Neural cell (in vitro differentiated cells): ENCODE measurements at regions not wholly inside any gene's neighbourhood (a gene's known extent, or its start where the extent isn't known, plus 50 kb on each side); places are given as distances from the start of the nearest gene placed in this dataset.

Experiments
- H2AFZ ChIP-seq: fragments of 200-600, 300-800 bp; sonication (generic), shearing (Covaris generic); 2 replicates; pipeline ENCODE4 v1.6.0; 2014; ENCODE audit warnings: low read depth, mild to moderate bottlenecking, antibody characterized with exemption, low read length, moderate library complexity
- H3F3A ChIP-seq: fragments of 200-600 bp; shearing (Covaris generic); 2 replicates; pipeline ENCODE4 v1.6.1; 2016; ENCODE audit warnings: mild to moderate bottlenecking, moderate library complexity, mixed read lengths, antibody characterized with exemption, low read length; ENCODE audit not compliant: insufficient read depth, poor library complexity, severe bottlenecking
- H3K27ac ChIP-seq: fragments of 200-600, 300-800 bp; sonication (generic), shearing (Covaris generic); 2 replicates; pipeline ENCODE4 v1.5.1; 2014; ENCODE audit warnings: mild to moderate bottlenecking, low read length, moderate library complexity
- H3K27me3 ChIP-seq: fragments of 300-800, 200-600 bp; sonication (generic), shearing (Covaris generic); 2 replicates; pipeline ENCODE4 v1.6.0; 2014; ENCODE audit warnings: mild to moderate bottlenecking, low read depth, low read length, moderate library complexity; ENCODE audit not compliant: insufficient read depth
- H3K36me3 ChIP-seq: fragments of 300-800, 200-600 bp; sonication (generic), shearing (Covaris generic); 2 replicates; pipeline ENCODE4 v1.5.1; 2014; ENCODE audit warnings: mild to moderate bottlenecking, antibody characterized with exemption, low read length, moderate library complexity; ENCODE audit not compliant: insufficient read depth
- H3K4me2 ChIP-seq: fragments of 300-800, 200-600 bp; sonication (generic), shearing (Covaris generic); 2 replicates; pipeline ENCODE4 v1.6.0; 2014; ENCODE audit warnings: mild to moderate bottlenecking, low read length
- H3K4me3 ChIP-seq: fragments of 300-800, 200-600 bp; sonication (generic), shearing (Covaris generic); 2 replicates; pipeline ENCODE4 v1.5.1; 2014; ENCODE audit warnings: mild to moderate bottlenecking, low read length, moderate library complexity
- H3K79me2 ChIP-seq: fragments of 200-600 bp; shearing (Covaris generic); replicated peaks from 2 replicates; pipeline ENCODE4 v1.6.0; 2014; ENCODE audit warnings: mild to moderate bottlenecking, low read length, moderate library complexity; ENCODE audit not compliant: insufficient read depth
- H3K9ac ChIP-seq: fragments of 300-800, 200-600 bp; sonication (generic), shearing (Covaris generic); 2 replicates; pipeline ENCODE4 v1.6.1; 2016; ENCODE audit warnings: mild to moderate bottlenecking, low read length, mixed read lengths
- H3K9me2 ChIP-seq: fragments of 200-600 bp; shearing (Covaris generic); 2 replicates; pipeline ENCODE4 v1.6.1; 2016; ENCODE audit warnings: mild to moderate bottlenecking, low read length, mixed read lengths; ENCODE audit not compliant: insufficient read depth
- H3K9me3 ChIP-seq: fragments of 200-600, 300-800 bp; sonication (generic), shearing (Covaris generic); 2 replicates; pipeline ENCODE4 v1.6.1; 2016; ENCODE audit warnings: mild to moderate bottlenecking, mixed run types, low read length, moderate library complexity, mixed read lengths
- H4K20me1 ChIP-seq: fragments of 200-600 bp; shearing (Covaris generic); 2 replicates; pipeline ENCODE4 v1.6.1; 2016; ENCODE audit warnings: mild to moderate bottlenecking, mixed run types; ENCODE audit not compliant: insufficient read depth
- EP300 ChIP-seq: fragments of 450-650 bp; conservative IDR thresholded peaks from 2 replicates; pipeline ENCODE4 v1.6.1; 2014; ENCODE audit warnings: antibody characterized with exemption, mild to moderate bottlenecking, moderate library complexity; ENCODE audit not compliant: poor library complexity, severe bottlenecking
- EZH2 ChIP-seq: fragments of 200-600, 300-800 bp; shearing (Covaris generic), sonication (generic); IDR thresholded peaks from 2 replicates; pipeline ENCODE4 v1.6.1; 2014; ENCODE audit warnings: antibody characterized with exemption, low read length, borderline replicate concordance, mild to moderate bottlenecking; ENCODE audit not compliant: insufficient read depth, poor library complexity, severe bottlenecking
- MXI1 ChIP-seq: fragments of 450-650 bp; conservative IDR thresholded peaks from 2 replicates; pipeline ENCODE4 v1.6.1; 2014; ENCODE audit warnings: antibody characterized with exemption, mild to moderate bottlenecking; ENCODE audit not compliant: poor library complexity, severe bottlenecking
- POLR2AphosphoS5 ChIP-seq: IDR thresholded peaks from 2 replicates; pipeline ENCODE4 v1.6.1; 2012
- RAD21 ChIP-seq: fragments of 450-650 bp; conservative IDR thresholded peaks from 2 replicates; pipeline ENCODE4 v1.6.1; 2014; ENCODE audit warnings: antibody characterized with exemption, mild to moderate bottlenecking, moderate library complexity
- SMC3 ChIP-seq: fragments of 450-650 bp; conservative IDR thresholded peaks from 2 replicates; pipeline ENCODE4 v1.6.1; 2014; ENCODE audit warnings: antibody characterized with exemption, mild to moderate bottlenecking, moderate library complexity; ENCODE audit not compliant: poor library complexity
- TAF1 ChIP-seq: IDR thresholded peaks from 2 replicates; pipeline ENCODE4 v1.6.1; 2012; ENCODE audit warnings: low read depth
- TF ChIP-seq, protein P1 (sequence below): IDR thresholded peaks from 2 replicates; pipeline ENCODE4 v1.6.1; 2012; ENCODE audit warnings: borderline replicate concordance
- TF ChIP-seq, protein P2 (sequence below): fragments of 450-650 bp; IDR thresholded peaks from 2 replicates; pipeline ENCODE4 v1.5.1; 2014; ENCODE audit warnings: antibody characterized with exemption, mild to moderate bottlenecking, moderate library complexity; ENCODE audit not compliant: poor library complexity, severe bottlenecking

DNA sequence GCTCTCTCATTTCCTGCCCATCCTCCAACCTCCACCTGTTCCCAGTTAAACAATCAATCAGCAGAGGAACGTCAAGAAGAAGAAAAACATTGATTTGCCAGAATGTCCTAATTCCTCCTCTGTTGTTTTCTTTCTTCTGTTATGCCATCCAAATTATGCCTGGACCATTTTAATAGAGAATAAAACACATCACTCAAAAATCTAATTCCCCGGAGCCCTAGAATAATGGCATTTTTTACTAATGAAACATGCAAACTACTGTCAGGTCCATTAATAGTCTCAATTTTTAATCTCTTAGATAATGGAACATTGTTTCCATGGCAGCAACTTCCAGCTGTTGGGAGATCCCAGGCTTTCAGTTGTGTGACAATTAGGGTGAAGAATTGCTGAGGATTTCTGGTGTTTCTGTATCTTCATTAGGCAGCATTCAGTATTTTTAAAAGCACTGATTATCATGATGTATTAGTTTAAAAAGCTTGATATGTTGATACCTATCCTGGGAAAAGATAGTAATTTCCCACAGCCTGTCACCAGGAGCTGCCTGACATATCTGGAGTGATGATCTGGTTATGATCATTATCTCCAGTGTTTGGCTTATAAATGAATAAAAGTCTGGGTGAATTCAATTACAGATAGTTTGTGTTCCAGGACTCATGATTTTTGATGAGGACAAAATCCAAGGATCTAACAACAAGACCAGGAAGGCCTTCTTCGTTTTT is 209.8 kb downstream of the TPBG start:
- Histone ChIP-seq H3K4me2 (peak overlapping the region; percentile 17), H3K79me2 (no peaks in the 10 kb centered on the region), H2AFZ (no peak overlapping the region), H3K27me3 (no peaks in the 10 kb centered on the region), H3K4me3 (peak overlapping the region; percentile 15), H3K9me2 (no peaks in the 10 kb centered on the region), H3K36me3 (no peaks in the 10 kb centered on the region), H3K9ac (no peak overlapping the region), H4K20me1 (no peaks in the 10 kb centered on the region), H3F3A (no peaks in the 10 kb centered on the region), H3K27ac (peak overlapping the region; percentile 21), H3K9me3 (no peaks in the 10 kb centered on the region)
- TF ChIP-seq, protein P1, sequence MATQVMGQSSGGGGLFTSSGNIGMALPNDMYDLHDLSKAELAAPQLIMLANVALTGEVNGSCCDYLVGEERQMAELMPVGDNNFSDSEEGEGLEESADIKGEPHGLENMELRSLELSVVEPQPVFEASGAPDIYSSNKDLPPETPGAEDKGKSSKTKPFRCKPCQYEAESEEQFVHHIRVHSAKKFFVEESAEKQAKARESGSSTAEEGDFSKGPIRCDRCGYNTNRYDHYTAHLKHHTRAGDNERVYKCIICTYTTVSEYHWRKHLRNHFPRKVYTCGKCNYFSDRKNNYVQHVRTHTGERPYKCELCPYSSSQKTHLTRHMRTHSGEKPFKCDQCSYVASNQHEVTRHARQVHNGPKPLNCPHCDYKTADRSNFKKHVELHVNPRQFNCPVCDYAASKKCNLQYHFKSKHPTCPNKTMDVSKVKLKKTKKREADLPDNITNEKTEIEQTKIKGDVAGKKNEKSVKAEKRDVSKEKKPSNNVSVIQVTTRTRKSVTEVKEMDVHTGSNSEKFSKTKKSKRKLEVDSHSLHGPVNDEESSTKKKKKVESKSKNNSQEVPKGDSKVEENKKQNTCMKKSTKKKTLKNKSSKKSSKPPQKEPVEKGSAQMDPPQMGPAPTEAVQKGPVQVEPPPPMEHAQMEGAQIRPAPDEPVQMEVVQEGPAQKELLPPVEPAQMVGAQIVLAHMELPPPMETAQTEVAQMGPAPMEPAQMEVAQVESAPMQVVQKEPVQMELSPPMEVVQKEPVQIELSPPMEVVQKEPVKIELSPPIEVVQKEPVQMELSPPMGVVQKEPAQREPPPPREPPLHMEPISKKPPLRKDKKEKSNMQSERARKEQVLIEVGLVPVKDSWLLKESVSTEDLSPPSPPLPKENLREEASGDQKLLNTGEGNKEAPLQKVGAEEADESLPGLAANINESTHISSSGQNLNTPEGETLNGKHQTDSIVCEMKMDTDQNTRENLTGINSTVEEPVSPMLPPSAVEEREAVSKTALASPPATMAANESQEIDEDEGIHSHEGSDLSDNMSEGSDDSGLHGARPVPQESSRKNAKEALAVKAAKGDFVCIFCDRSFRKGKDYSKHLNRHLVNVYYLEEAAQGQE = no peak
- no peak for TF ChIP-seq SMC3
- TF ChIP-seq MXI1 = no peak
- TF ChIP-seq TAF1 = no peak
- TF ChIP-seq EP300 = peak; percentile 38

- Histone ChIP-seq H4K20me1 (no peaks in the 10 kb centered on the region), H3K4me2 (no peak overlapping the region), H3K9me2 (no peaks in the 10 kb centered on the region), H3K36me3 (no peaks in the 10 kb centered on the region), H3K9me3 (no peaks in the 10 kb centered on the region), H3K79me2 (no peaks in the 10 kb centered on the region), H3K9ac (no peak overlapping the region), H2AFZ (no peak overlapping the region), H3F3A (no peaks in the 10 kb centered on the region), H3K27ac (no peak overlapping the region), H3K27me3 (no peaks in the 10 kb centered on the region), H3K4me3 (no peak overlapping the region)
- TF ChIP-seq SMC3 = no peak
- no peak for TF ChIP-seq EZH2
- TF ChIP-seq EP300 = no peak
- TF ChIP-seq, protein P2, sequence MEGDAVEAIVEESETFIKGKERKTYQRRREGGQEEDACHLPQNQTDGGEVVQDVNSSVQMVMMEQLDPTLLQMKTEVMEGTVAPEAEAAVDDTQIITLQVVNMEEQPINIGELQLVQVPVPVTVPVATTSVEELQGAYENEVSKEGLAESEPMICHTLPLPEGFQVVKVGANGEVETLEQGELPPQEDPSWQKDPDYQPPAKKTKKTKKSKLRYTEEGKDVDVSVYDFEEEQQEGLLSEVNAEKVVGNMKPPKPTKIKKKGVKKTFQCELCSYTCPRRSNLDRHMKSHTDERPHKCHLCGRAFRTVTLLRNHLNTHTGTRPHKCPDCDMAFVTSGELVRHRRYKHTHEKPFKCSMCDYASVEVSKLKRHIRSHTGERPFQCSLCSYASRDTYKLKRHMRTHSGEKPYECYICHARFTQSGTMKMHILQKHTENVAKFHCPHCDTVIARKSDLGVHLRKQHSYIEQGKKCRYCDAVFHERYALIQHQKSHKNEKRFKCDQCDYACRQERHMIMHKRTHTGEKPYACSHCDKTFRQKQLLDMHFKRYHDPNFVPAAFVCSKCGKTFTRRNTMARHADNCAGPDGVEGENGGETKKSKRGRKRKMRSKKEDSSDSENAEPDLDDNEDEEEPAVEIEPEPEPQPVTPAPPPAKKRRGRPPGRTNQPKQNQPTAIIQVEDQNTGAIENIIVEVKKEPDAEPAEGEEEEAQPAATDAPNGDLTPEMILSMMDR = no peak
- no peak for TF ChIP-seq TAF1
- no peak for TF ChIP-seq MXI1
- no peak for TF ChIP-seq RAD21
- TF ChIP-seq POLR2AphosphoS5 = no peak
- TF ChIP-seq, protein P1 = no peak
Measured at GRCh38 chr6:82576284-82576683, 212.7 kb downstream of the TPBG start.
